ENCODE measurements at regions not wholly inside any gene's neighbourhood (a gene's known extent, or its start where the extent isn't known, plus 50 kb on each side); places are given as distances from the start of the nearest gene placed in this dataset.

DNA sequence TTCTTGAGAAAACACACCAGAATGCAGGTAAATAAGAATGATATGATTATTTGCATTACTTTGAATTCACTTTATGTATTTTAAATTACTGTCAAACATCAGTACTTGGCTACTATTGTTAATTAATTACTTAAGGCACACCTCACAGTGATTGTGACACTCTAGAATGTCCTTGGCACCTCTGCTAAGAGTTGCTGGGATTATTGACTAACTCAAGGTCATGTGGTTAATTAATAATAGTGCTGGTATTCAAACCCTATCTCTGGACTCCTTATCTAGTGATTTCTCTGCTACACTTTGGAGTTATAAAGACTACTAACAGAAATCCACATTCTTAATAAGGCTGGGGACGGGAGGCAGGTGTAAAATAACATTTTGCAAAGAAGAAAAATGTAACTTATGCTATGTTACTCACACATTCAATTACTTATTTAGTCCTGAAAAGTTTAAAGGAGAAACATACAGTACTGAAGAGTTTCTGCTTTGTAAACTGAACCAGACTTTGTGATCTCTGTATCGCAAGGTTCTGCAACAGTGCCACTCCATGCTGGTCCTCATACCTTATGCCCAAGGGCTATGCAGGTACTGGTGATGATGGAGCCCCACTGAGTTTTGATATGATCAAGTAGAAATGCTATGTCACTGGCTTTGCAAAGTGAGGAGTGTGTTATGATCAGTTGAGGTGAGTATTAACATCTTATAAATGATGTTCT is 242.7 kb downstream of the MID1IP1 start:
- Mint-ChIP-seq H3K4me1 (no peaks in the 10 kb centered on the region), H3K36me3 (ENCODE audit: low read depth) (no peaks in the 10 kb centered on the region), H3K27me3 (ENCODE audit: low read depth, poor library complexity) (no peaks in the 10 kb centered on the region), H3K27ac (no peak overlapping the region), H3K4me3 (no peak overlapping the region), H3K9me3 (peaks cover 26% of the 10 kb centered on the region)
- TF ChIP-seq, protein P1, sequence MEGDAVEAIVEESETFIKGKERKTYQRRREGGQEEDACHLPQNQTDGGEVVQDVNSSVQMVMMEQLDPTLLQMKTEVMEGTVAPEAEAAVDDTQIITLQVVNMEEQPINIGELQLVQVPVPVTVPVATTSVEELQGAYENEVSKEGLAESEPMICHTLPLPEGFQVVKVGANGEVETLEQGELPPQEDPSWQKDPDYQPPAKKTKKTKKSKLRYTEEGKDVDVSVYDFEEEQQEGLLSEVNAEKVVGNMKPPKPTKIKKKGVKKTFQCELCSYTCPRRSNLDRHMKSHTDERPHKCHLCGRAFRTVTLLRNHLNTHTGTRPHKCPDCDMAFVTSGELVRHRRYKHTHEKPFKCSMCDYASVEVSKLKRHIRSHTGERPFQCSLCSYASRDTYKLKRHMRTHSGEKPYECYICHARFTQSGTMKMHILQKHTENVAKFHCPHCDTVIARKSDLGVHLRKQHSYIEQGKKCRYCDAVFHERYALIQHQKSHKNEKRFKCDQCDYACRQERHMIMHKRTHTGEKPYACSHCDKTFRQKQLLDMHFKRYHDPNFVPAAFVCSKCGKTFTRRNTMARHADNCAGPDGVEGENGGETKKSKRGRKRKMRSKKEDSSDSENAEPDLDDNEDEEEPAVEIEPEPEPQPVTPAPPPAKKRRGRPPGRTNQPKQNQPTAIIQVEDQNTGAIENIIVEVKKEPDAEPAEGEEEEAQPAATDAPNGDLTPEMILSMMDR (IDR thresholded peaks at IDR 0.05), result no peak
- no peak for DNase-seq

DNA sequence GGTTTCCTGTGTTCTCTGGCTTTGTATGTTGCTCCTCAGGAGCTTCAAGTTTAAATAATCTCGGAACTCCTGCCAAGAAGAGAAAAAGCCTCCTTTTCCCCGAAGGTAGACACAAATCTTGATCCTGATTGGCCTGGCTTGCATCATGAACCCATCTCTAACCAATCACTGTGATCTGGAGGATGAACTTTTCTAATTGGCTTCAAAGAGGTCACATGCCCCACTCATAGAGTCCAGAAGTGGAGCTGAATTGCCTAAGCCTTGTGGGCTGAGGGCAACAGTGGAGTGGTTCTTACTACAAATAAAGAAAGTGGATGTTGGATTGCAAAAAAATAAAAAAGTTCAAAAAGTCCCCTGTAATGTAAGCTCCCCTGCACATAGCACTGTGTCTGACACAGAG is 245.9 kb downstream of the MID1IP1 start:
- H3K9me3 Mint-ChIP-seq, result peaks cover 23% of the 10 kb centered on the region

DNA sequence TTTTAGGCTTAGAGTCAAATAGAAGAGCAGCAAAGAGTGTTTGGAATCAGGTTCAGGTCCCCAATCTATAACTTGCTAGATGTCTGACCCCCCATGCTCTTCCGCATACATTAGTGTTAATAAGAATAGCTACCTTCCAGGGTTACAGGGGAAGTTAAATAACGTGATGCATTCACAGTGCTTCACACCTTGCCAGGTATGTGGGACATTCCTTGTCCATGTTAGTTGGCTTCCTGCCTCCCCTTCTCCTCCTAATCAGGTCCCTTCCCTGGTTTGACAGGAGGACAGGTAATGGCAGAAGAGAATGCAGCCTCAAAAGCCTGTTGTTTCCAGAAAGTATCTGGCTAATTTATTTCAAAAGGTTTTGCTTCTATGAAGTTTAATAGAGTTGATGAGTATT is 248.7 kb downstream of the MID1IP1 start:
- H3K9me3 Mint-ChIP-seq, result peaks cover 31% of the 10 kb centered on the region
- H3K4me3 Mint-ChIP-seq, result no peak overlapping the region
- DNase-seq, result no peak
- H3K36me3 Mint-ChIP-seq (ENCODE audit: low read depth), result no peaks in the 10 kb centered on the region
- H3K4me1 Mint-ChIP-seq, result peaks cover 20% of the 10 kb centered on the region
- H3K27me3 Mint-ChIP-seq (ENCODE audit: low read depth, poor library complexity), result peaks cover 5% of the 10 kb centered on the region
- H3K27ac Mint-ChIP-seq, result no peak overlapping the region
- TF ChIP-seq, protein P1 (IDR thresholded peaks at IDR 0.05), result no peak

More for the DNA sequence above, 245.9 kb downstream of the MID1IP1 start:
- TF ChIP-seq, protein P1 (IDR thresholded peaks at IDR 0.05), result no peak
- no peaks in the 10 kb centered on the region for H3K27me3 Mint-ChIP-seq (ENCODE audit: low read depth, poor library complexity)
- no peaks in the 10 kb centered on the region for H3K36me3 Mint-ChIP-seq (ENCODE audit: low read depth)
- no peak for DNase-seq
- no peak overlapping the region for H3K4me3 Mint-ChIP-seq
- no peak overlapping the region for H3K27ac Mint-ChIP-seq
- peaks cover 15% of the 10 kb centered on the region for H3K4me1 Mint-ChIP-seq

DNA sequence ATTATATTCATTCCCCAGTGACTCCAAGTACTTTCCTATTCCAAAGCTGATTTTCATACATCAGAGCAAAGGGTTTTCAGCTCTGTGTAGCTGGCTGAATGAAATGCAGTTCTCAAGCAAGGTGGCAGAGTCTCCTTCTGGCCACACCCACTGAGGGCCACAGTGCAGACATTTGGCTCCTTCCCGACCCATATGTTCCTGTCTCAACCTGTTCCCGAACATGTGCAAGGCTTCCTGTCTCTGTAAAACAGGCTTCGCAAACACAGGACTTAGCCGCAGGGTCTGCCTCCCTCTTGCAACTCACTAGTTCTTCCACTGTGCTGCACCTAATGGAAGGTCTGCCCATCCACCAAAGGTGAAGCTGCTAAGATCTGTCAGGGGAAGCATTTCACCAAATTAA is 249.2 kb downstream of the MID1IP1 start:
- Mint-ChIP-seq H3K9me3 (peaks cover 36% of the 10 kb centered on the region), H3K27me3 (ENCODE audit: low read depth, poor library complexity) (peaks cover 5% of the 10 kb centered on the region), H3K27ac (no peak overlapping the region), H3K4me3 (no peak overlapping the region), H3K36me3 (ENCODE audit: low read depth) (no peaks in the 10 kb centered on the region), H3K4me1 (peaks cover 20% of the 10 kb centered on the region)
- DNase-seq, result no peak
- TF ChIP-seq, protein P1 (IDR thresholded peaks at IDR 0.05), result no peak

DNA sequence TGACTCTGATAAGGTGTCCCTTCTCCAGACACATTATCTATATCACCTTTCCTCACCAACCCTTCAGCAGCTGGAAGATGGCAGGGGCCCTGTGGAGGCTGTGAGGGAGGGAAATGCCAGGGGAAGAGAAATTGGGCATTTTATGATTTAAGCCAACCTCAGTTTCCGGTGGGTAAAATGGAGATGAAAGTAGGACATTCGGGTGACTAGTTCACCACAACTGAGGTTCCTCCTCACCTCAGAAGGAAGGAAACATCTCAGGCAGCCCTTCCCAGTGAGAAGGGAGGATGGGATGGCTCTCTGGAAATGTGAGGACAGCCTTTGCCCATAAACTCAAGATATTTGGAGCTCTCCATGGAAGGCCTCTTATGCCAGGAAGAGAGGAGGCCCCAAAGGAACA is 251.5 kb downstream of the MID1IP1 start:
- Mint-ChIP-seq H3K4me1 (peaks cover 20% of the 10 kb centered on the region), H3K36me3 (ENCODE audit: low read depth) (no peaks in the 10 kb centered on the region), H3K9me3 (peaks cover 36% of the 10 kb centered on the region), H3K27me3 (ENCODE audit: low read depth, poor library complexity) (peaks cover 5% of the 10 kb centered on the region), H3K4me3 (no peak overlapping the region), H3K27ac (no peak overlapping the region)
- no peak for DNase-seq
- TF ChIP-seq, protein P1 (IDR thresholded peaks at IDR 0.05), result no peak

DNA sequence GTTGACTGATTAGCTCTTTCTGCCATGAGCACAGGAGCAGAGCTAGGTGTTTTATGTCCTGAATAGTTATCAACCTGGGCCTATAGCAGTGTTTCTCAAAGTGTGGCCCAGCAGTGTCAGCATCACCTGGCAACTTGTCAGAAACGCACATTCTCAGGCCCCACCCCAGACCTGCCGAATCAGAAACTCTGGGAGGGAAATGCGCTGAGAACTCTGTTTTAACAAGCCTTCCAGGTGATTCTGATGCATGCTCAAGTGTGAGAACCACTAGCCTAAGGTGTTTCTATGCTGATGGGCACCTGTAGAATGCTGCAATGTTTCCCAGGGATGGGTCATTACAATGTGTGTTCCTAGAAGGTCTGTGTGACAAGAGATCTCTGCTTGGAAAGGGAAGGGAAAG is 257.5 kb downstream of the MID1IP1 start:
- peaks cover 47% of the 10 kb centered on the region for H3K9me3 Mint-ChIP-seq

More for the DNA sequence above, 257.5 kb downstream of the MID1IP1 start:
- TF ChIP-seq, protein P1 (IDR thresholded peaks at IDR 0.05), result no peak
- peaks cover 6% of the 10 kb centered on the region for H3K27me3 Mint-ChIP-seq (ENCODE audit: low read depth, poor library complexity)
- no peak overlapping the region for H3K4me3 Mint-ChIP-seq
- no peaks in the 10 kb centered on the region for H3K4me1 Mint-ChIP-seq
- DNase-seq, result no peak
- H3K36me3 Mint-ChIP-seq (ENCODE audit: low read depth), result no peaks in the 10 kb centered on the region
- H3K27ac Mint-ChIP-seq, result no peak overlapping the region

All from nephron progenitor cell (in vitro differentiated cells).